Endothelial cell of umbilical vein (primary cell): ENCODE measurements at regions not wholly inside any gene's neighbourhood (a gene's known extent, or its start where the extent isn't known, plus 50 kb on each side); places are given as distances from the start of the nearest gene placed in this dataset.

Experiments used
- BruUV-seq: library from RNA; stranded (reverse); fragments of 400-500 nt; replicated peaks from 2 replicates; lab custom pipeline; 2021; lab: Mats Ljungman, UMichigan
- CTCF ChIA-PET: fragments of 300-600, 350-600 bp; sonication (Branson Sonifier 250); formaldehyde crosslinking; loops from one replicate; lab custom pipeline; 2021; ENCODE audit warnings: antibody characterized with exemption, inconsistent platforms; lab: Charles Lee
- POLR2A ChIA-PET: fragments of 300-600, 350-600 bp; sonication (Branson Sonifier 250); formaldehyde crosslinking; loops from one replicate; lab custom pipeline; 2021; ENCODE audit warnings: antibody characterized with exemption, inconsistent platforms; lab: Charles Lee
- DNase-seq: peaks from one replicate; pipeline ENCODE4 v3.0.0-alpha.2; 2011; ENCODE audit warnings: low read depth, low spot score
- FAIRE-seq: peaks from 2 replicates; lab custom pipeline; 2011; peaks lifted over from hg19 to GRCh38; lab: Jason Lieb, UNC
- H2AFZ ChIP-seq: 2 replicates; pipeline ENCODE4 v1.6.0; 2012; ENCODE audit warnings: low read depth, low read length, control low read depth, inconsistent platforms
- H3K27ac ChIP-seq: 2 replicates; pipeline ENCODE4 v1.5.1; 2011; ENCODE audit warnings: low read depth, mild to moderate bottlenecking, control low read depth, low read length, moderate library complexity; ENCODE audit not compliant: insufficient read depth
- H3K27me3 ChIP-seq, 2 experiments: 2 replicates each; pipeline versions ENCODE4 v1.6.0 to v1.6.1; 2011; ENCODE audit warnings: low read length in 2 of 2, mixed read lengths in 1 of 2; ENCODE audit not compliant: control insufficient read depth in 2 of 2, insufficient read depth in 2 of 2
- H3K36me3 ChIP-seq, 2 experiments: 2 replicates in 1 of 2; 3 replicates in 1 of 2; pipeline ENCODE4 v1.5.1; 2011; ENCODE audit warnings: low read length in 2 of 2, mild to moderate bottlenecking in 1 of 2, moderate library complexity in 1 of 2; ENCODE audit not compliant: control insufficient read depth in 2 of 2, insufficient read depth in 2 of 2; ENCODE audit errors: extremely low read depth in 1 of 2
- H3K4me1 ChIP-seq: 3 replicates; pipeline ENCODE4 v1.5.1; 2011; ENCODE audit warnings: mild to moderate bottlenecking, low read length; ENCODE audit not compliant: control insufficient read depth, insufficient read depth; ENCODE audit errors: extremely low read depth
- H3K4me2 ChIP-seq: 2 replicates; pipeline ENCODE4 v1.6.1; 2011; ENCODE audit warnings: low read length, control low read depth, mixed read lengths; ENCODE audit not compliant: insufficient read depth
- H3K4me3 ChIP-seq, 3 experiments: fragments of 200-600 bp in 1 of 3; sonication (generic), shearing (Covaris generic) in 1 of 3; replicated peaks in 1 of 3; 2 replicates each; pipeline ENCODE4 v1.5.1; 2011 to 2016; ENCODE audit warnings: control low read depth in 3 of 3, low read length in 3 of 3, mild to moderate bottlenecking in 2 of 3, inconsistent platforms in 1 of 3, low read depth in 1 of 3, moderate library complexity in 1 of 3; ENCODE audit not compliant: insufficient read depth in 1 of 3
- H3K79me2 ChIP-seq: 2 replicates; pipeline ENCODE4 v1.6.0; 2012; ENCODE audit warnings: low read length, inconsistent platforms; ENCODE audit not compliant: control insufficient read depth, insufficient read depth
- H3K9ac ChIP-seq: replicated peaks from 2 replicates; pipeline ENCODE3; 2011; ENCODE audit warnings: low read length, control low read depth; ENCODE audit not compliant: insufficient read depth; ENCODE audit errors: extremely low read depth
- H3K9me1 ChIP-seq: replicated peaks from 3 replicates; pipeline ENCODE4 v1.6.0; 2011; ENCODE audit warnings: mild to moderate bottlenecking, low read length; ENCODE audit not compliant: control insufficient read depth, insufficient read depth; ENCODE audit errors: extremely low read depth
- H3K9me3 ChIP-seq: replicated peaks from 2 replicates; pipeline ENCODE4 v1.5.1; 2012; ENCODE audit warnings: low read length, inconsistent platforms; ENCODE audit not compliant: control insufficient read depth, insufficient read depth
- H4K20me1 ChIP-seq: replicated peaks from 2 replicates; pipeline ENCODE3; 2011; ENCODE audit warnings: mild to moderate bottlenecking, low read length; ENCODE audit not compliant: control insufficient read depth, insufficient read depth; ENCODE audit errors: extremely low read depth
- CTCF ChIP-seq, 2 donors: IDR thresholded peaks; 1 replicate in 1 of 2; 2 replicates in 1 of 2; pipeline ENCODE4 v1.5.1; 2011; ENCODE audit warnings: low read length in 2 of 2, mild to moderate bottlenecking in 2 of 2, moderate library complexity in 2 of 2, control low read depth in 1 of 2, inconsistent platforms in 1 of 2, low read depth in 1 of 2; ENCODE audit not compliant: insufficient read depth in 1 of 2; ENCODE audit errors: extremely low read depth in 1 of 2
- EZH2 ChIP-seq: IDR thresholded peaks from 2 replicates; pipeline ENCODE4 v1.6.1; 2012; ENCODE audit warnings: borderline replicate concordance, low read depth, mild to moderate bottlenecking, moderate library complexity, low read length, inconsistent platforms; ENCODE audit not compliant: severe bottlenecking
- FOS ChIP-seq: IDR thresholded peaks from 2 replicates; pipeline ENCODE4 v1.6.1; 2011; ENCODE audit warnings: mild to moderate bottlenecking, low read length, moderate library complexity, borderline replicate concordance; ENCODE audit not compliant: insufficient read depth
- GATA2 ChIP-seq: IDR thresholded peaks from 2 replicates; pipeline ENCODE4 v1.7.0; 2011; ENCODE audit warnings: low read depth, mild to moderate bottlenecking, moderate library complexity, mixed read lengths, low read length; ENCODE audit not compliant: insufficient read length, insufficient read depth
- JUN ChIP-seq: IDR thresholded peaks from 2 replicates; pipeline ENCODE4 v1.6.1; 2011; ENCODE audit warnings: borderline replicate concordance, low read depth; ENCODE audit not compliant: insufficient read length, insufficient read depth
- MAX ChIP-seq: IDR thresholded peaks from 2 replicates; pipeline ENCODE4 v1.6.1; 2011; ENCODE audit not compliant: insufficient read depth, insufficient read length
- MYC ChIP-seq: IDR thresholded peaks from one replicate; pipeline ENCODE4 v1.6.1; 2011; ENCODE audit warnings: mild to moderate bottlenecking, low read depth, low read length
- POLR2A ChIP-seq: IDR thresholded peaks from 2 replicates; pipeline ENCODE4 v1.6.1; 2012; ENCODE audit warnings: low read depth, mild to moderate bottlenecking, control low read depth, low read length
- POLR2AphosphoS5 ChIP-seq: IDR thresholded peaks from 2 replicates; pipeline ENCODE4 v1.6.1; 2012; ENCODE audit warnings: low read depth, mild to moderate bottlenecking, control low read depth, low read length, moderate library complexity; ENCODE audit not compliant: insufficient read depth
- dilution Hi-C: fragments of 300-500 bp; cut with MboI; formaldehyde crosslinking; loops from one replicate; pipeline ENCODE4 v1.15.0; 2019; ENCODE audit warnings: low sequenced_read_pairs; ENCODE audit not compliant: extremely low pct_ligation_motif_present
- intact Hi-C: fragments of 100-400 bp; cut with micrococcal nuclease; formaldehyde crosslinking; loops from one replicate; pipeline ENCODE4 v1.10.0; 2022

- BruUV-seq, result TSS peak; percentile 85
- Histone ChIP-seq H3K27ac (peak overlapping the region; percentile 85), H3K27me3 (no peaks in the 10 kb centered on the region), H2AFZ (peak overlapping the region; percentile 74), H4K20me1 (no peaks in the 10 kb centered on the region), H3K4me2 (peak overlapping the region; percentile 35), H3K79me2 (no peaks in the 10 kb centered on the region), H3K4me3 (no peak overlapping the region), H3K9ac (peak overlapping the region; percentile 57), H3K4me1 (peaks cover 19% of the 10 kb centered on the region), H3K36me3 (no peaks in the 10 kb centered on the region), H3K9me3 (no peaks in the 10 kb centered on the region), H3K9me1 (no peaks in the 10 kb centered on the region)
- FAIRE-seq (peak; percentile 97), DNase-seq (peak; percentile 92)
- CTCF ChIA-PET, result interaction anchor here (0.8 to 1.9 kb wide), 5 partner anchors 10 to 197 kb away, joined by 3 to 6 read pairs (median 3); no protein-coding TSS in a partner anchor
- TF ChIP-seq JUN (peak; percentile 83), MAX (no peak), GATA2 (peak; percentile 35), EZH2 (no peak), FOS (peak; percentile 82), POLR2AphosphoS5 (peak; percentile 78), MYC (peak; percentile 81), POLR2A (peak; percentile 32), CTCF (IDR thresholded peaks at IDR 0.05; ENCODE audit: extremely low read depth in 1 of 2, insufficient read depth in 1 of 2, low read depth in 1 of 2, low read length in 2 of 2) (peak in 1 of 2 donors; percentile 14)
- dilution Hi-C loops (no loop called here), intact Hi-C loops (loop anchor here (1.0 to 2.0 kb wide), 4 partner anchors 15 to 91 kb away; no protein-coding TSS in a partner anchor)
- POLR2A ChIA-PET, result no interaction called here
Measured at GRCh38 chr1:8211883-8212579, 105.9 kb upstream of the SLC45A1 start.
